Lower lobe of right lung (tissue), 2 donors: ENCODE measurements at regions not wholly inside any gene's neighbourhood (a gene's known extent, or its start where the extent isn't known, plus 50 kb on each side); places are given as distances from the start of the nearest gene placed in this dataset.

Source experiments
- ATAC-seq, 2 donors: fragments of 200-7000 bp; cut with Tn5 transposase; one replicate each; pipeline ENCODE4 v1.9.1; 2020 to 2022; ENCODE audit warnings: mild to moderate bottlenecking in 2 of 2, moderate library complexity in 2 of 2
- DNase-seq: peaks from one replicate; pipeline ENCODE4 v3.0.0-alpha.2; 2020
- H3K27ac ChIP-seq: fragments of 200-600 bp; one replicate; pipeline ENCODE4 v1.8.0; 2022
- H3K27me3 ChIP-seq: fragments of 200-600 bp; one replicate; pipeline ENCODE4 v1.8.0; 2022; ENCODE audit warnings: low read depth
- H3K36me3 ChIP-seq: fragments of 200-600 bp; one replicate; pipeline ENCODE4 v1.8.0; 2022; ENCODE audit warnings: mild to moderate bottlenecking
- H3K4me1 ChIP-seq: fragments of 200-600 bp; one replicate; pipeline ENCODE4 v1.8.0; 2022
- H3K4me3 ChIP-seq: fragments of 200-600 bp; one replicate; pipeline ENCODE4 v1.8.0; 2022; ENCODE audit warnings: mild to moderate bottlenecking
- H3K9me3 ChIP-seq: fragments of 200-600 bp; one replicate; pipeline ENCODE4 v1.8.0; 2022
- CTCF ChIP-seq: fragments of 200-600 bp; IDR thresholded peaks from one replicate; pipeline ENCODE4 v1.8.0; 2022; ENCODE audit warnings: antibody characterized with exemption, mild to moderate bottlenecking
- intact Hi-C: fragments of 100-400 bp; cut with DNase I; formaldehyde crosslinking; loops from one replicate; pipeline ENCODE4 v1.11.0; 2022
- donor health status: DM: no; HTN: yes; CAD: no; lungs with severe emphysema.

- no peak for TF ChIP-seq CTCF
- DNase-seq (no peak), ATAC-seq (no peak)
- no peak overlapping the region for H3K27ac ChIP-seq
- no peaks in the 10 kb centered on the region for H3K36me3 ChIP-seq
- H3K4me3 ChIP-seq, result no peak overlapping the region
- intact Hi-C loops, result no loop called here
- H3K9me3 ChIP-seq, result no peaks in the 10 kb centered on the region
- H3K27me3 ChIP-seq, result peaks cover 4% of the 10 kb centered on the region
- no peaks in the 10 kb centered on the region for H3K4me1 ChIP-seq
Measured at GRCh38 chr7:3154317-3154716, 110.7 kb upstream of the CARD11 start.

GRCh38 chr7:3154881-3155494 is 111.3 kb upstream of the CARD11 start:
- ATAC-seq (peak; percentile 39 to 48), DNase-seq (no peak)
- Histone ChIP-seq H3K4me1 (no peaks in the 10 kb centered on the region), H3K9me3 (no peaks in the 10 kb centered on the region), H3K36me3 (no peaks in the 10 kb centered on the region), H3K27me3 (peaks cover 4% of the 10 kb centered on the region), H3K4me3 (no peak overlapping the region), H3K27ac (no peak overlapping the region)
- TF ChIP-seq CTCF, result peak; percentile 52
- intact Hi-C loops, result no loop called here

- Histone ChIP-seq H3K9me3 (no peaks in the 10 kb centered on the region), H3K27me3 (peaks cover 4% of the 10 kb centered on the region), H3K27ac (no peak overlapping the region), H3K4me3 (no peak overlapping the region), H3K36me3 (no peaks in the 10 kb centered on the region), H3K4me1 (no peaks in the 10 kb centered on the region)
- intact Hi-C loops, result no loop called here
- no peak for ATAC-seq
- TF ChIP-seq CTCF, result no peak
- DNase-seq, result no peak
Measured at GRCh38 chr7:3156508-3156907, 112.8 kb upstream of the CARD11 start.

GRCh38 chr7:3157566-3158287 is 114.1 kb upstream of the CARD11 start:
- Histone ChIP-seq H3K27me3 (peaks cover 4% of the 10 kb centered on the region), H3K36me3 (no peaks in the 10 kb centered on the region), H3K27ac (no peak overlapping the region), H3K4me3 (no peak overlapping the region), H3K9me3 (no peaks in the 10 kb centered on the region), H3K4me1 (no peaks in the 10 kb centered on the region)
- no peak for DNase-seq
- ATAC-seq, result peak in 1 of 2 donors; percentile 34
- intact Hi-C loops, result no loop called here
- no peak for TF ChIP-seq CTCF

GRCh38 chr7:3158341-3158760 is 114.7 kb upstream of the CARD11 start:
- H3K9me3 ChIP-seq, result no peaks in the 10 kb centered on the region
- no peaks in the 10 kb centered on the region for H3K36me3 ChIP-seq
- no peak overlapping the region for H3K27ac ChIP-seq
- peaks cover 4% of the 10 kb centered on the region for H3K27me3 ChIP-seq
- intact Hi-C loops, result no loop called here
- ATAC-seq, result no peak
- TF ChIP-seq CTCF, result no peak
- H3K4me1 ChIP-seq, result no peaks in the 10 kb centered on the region
- no peak overlapping the region for H3K4me3 ChIP-seq
- DNase-seq, result no peak
